Heart right ventricle (tissue), 16 donors: ENCODE measurements at regions not wholly inside any gene's neighbourhood (a gene's known extent, or its start where the extent isn't known, plus 50 kb on each side); places are given as distances from the start of the nearest gene placed in this dataset.
"Not testable (repeated sequence)": the region's sequence is repeated elsewhere in the genome, so short reads cannot be mapped to it uniquely, and the experiment has no call there.

Experiments used
- ATAC-seq, 8 donors: fragments of 200-7000 bp; cut with Tn5 transposase; one replicate each; pipeline ENCODE4 v1.9.1; 2020; ENCODE audit warnings: mild to moderate bottlenecking in 8 of 8, moderate library complexity in 8 of 8, moderate number of reproducible peaks in 1 of 8
- DNase-seq, 2 donors: peaks; one replicate each; pipeline ENCODE4 v3.0.0-alpha.2; 2020
- H3K27ac ChIP-seq, 10 donors: fragments of 200-600 bp; sonication (generic) in 2 of 10; one replicate each; pipeline versions ENCODE4 v1.5.0 to v1.8.0; 2020 to 2022; ENCODE audit warnings: mild to moderate bottlenecking in 3 of 10
- H3K27me3 ChIP-seq, 7 donors: fragments of 200-600 bp; one replicate each; pipeline ENCODE4 v1.8.0; 2021 to 2022; ENCODE audit warnings: mild to moderate bottlenecking in 2 of 7
- H3K36me3 ChIP-seq, 9 donors: fragments of 200-600 bp; sonication (generic) in 1 of 9; one replicate each; pipeline versions ENCODE4 v1.5.0 to v1.8.0; 2020 to 2022; ENCODE audit warnings: mild to moderate bottlenecking in 2 of 9
- H3K4me1 ChIP-seq, 9 donors: fragments of 200-600 bp; sonication (generic) in 1 of 9; one replicate each; pipeline versions ENCODE4 v1.5.0 to v1.8.0; 2020 to 2022; ENCODE audit warnings: mild to moderate bottlenecking in 4 of 9
- H3K4me3 ChIP-seq, 10 donors: fragments of 200-600 bp; sonication (generic) in 2 of 10; one replicate each; pipeline versions ENCODE4 v1.5.0 to v1.8.0; 2020 to 2022; ENCODE audit warnings: mild to moderate bottlenecking in 7 of 10, moderate library complexity in 2 of 10
- H3K9me3 ChIP-seq, 11 donors: fragments of 200-600 bp in 10 of 11; sonication (generic) in 2 of 11; one replicate each; pipeline versions ENCODE4 v1.5.0 to v1.8.0; 2013 to 2022; ENCODE audit warnings: mild to moderate bottlenecking in 2 of 11, control low read depth in 1 of 11, moderate library complexity in 1 of 11
- CTCF ChIP-seq, 9 donors: fragments of 200-600 bp; sonication (generic) in 2 of 9; IDR thresholded peaks; one replicate each; pipeline versions ENCODE4 v1.5.0 to v1.8.0; 2021 to 2022; ENCODE audit warnings: antibody characterized with exemption in 9 of 9, mild to moderate bottlenecking in 5 of 9, moderate library complexity in 1 of 9
- WGBS, 2 donors: extraction: QIAGEN DNeasy Blood & Tissue Kit; methylation state at CpG; one replicate each; pipeline ENCODE4 v1.1.7; 2013; ENCODE audit warnings: inconsistent platforms in 1 of 2; 5-methylcytosine and 5-hydroxymethylcytosine counted together
- intact Hi-C, 10 donors: fragments of 100-400 bp; cut with DNase I; formaldehyde crosslinking; loops; one replicate each; pipeline versions ENCODE4 v1.11.1 to v1.14.2; 2022
- donor health status: Arrhythmogenic right ventricular cardiomyopathy.
- donor health status: ischemic (EF 13 %, LVEDD 7.1; RV severe dilation, severe dysfunction).
- donor health status: healthy with polysubstance abuse.
- donor health status: DM: no; HTN: yes; CAD: no.
- donor health status: DM: no; HTN: no; CAD: no.
- donor health status: ischemic (EF 25% LVEDD 6.9; RV normal size, moderate dysfunction).
- donor health status: ischemic (EF 25% LVEDD 5.7; RV mildly dilated, moderate dysfunction).
- donor health status: healthy.
- donor health status: DM: yes; HTN: yes; CAD: no.
- donor health status: Ischemic cardiomyopathy.
- donor health status: ischemic (EF 35%, LVEDD 5.7; RV mildly dilated, moderate dysfunction).
- donor health status: nonischemic (EF 11% LVEDD 7.7; RV severe dilation, severe dysfunction).
- donor health status: DM: yes; HTN: yes; CAD: no.
- donor health status: PGD.
- donor health status: ischemic (EF 29% LVEDD 5.4; RV normal size, mild dysfunction).
- donor health status: nonischemic (EF 23%, LVEDD 6.1; RV moderate dilation, normal function).

GRCh38 chr12:115294453-115295133 lies 610.6 kb upstream of the TBX3 start:
- ATAC-seq (no peak), DNase-seq (no peak)
- intact Hi-C loops: no loop called here
- no peak for TF ChIP-seq CTCF (IDR thresholded peaks at IDR 0.05)
- Histone ChIP-seq H3K4me1 (peaks cover 0 to 5% (median 0%) of the 10 kb centered on the region in 9 donors), H3K27ac (no peak overlapping the region), H3K4me3 (no peak overlapping the region), H3K9me3 (no peaks in the 10 kb centered on the region), H3K27me3 (peaks cover 0 to 12% (median 2%) of the 10 kb centered on the region in 7 donors), H3K36me3 (no peaks in the 10 kb centered on the region)
- WGBS, 2 donors: 58 to 60% methylated on average over 4 of the region's 4 CpGs

GRCh38 chr12:115285429-115285828 lies 601.5 kb upstream of the TBX3 start:
- H3K27me3 ChIP-seq, H3K4me3 ChIP-seq, H3K9me3 ChIP-seq, H3K4me1 ChIP-seq, H3K36me3 ChIP-seq, intact Hi-C loops, H3K27ac ChIP-seq, DNase-seq, ATAC-seq: not testable (repeated sequence)
- 72 to 85% methylated on average over 10 of the region's 10 CpGs for WGBS, 2 donors

- TF ChIP-seq CTCF (IDR thresholded peaks at IDR 0.05): no peak
- Histone ChIP-seq H3K27ac (no peak overlapping the region), H3K9me3 (no peaks in the 10 kb centered on the region), H3K4me1 (no peaks in the 10 kb centered on the region), H3K4me3 (no peak overlapping the region), H3K27me3 (no peaks in the 10 kb centered on the region), H3K36me3 (no peaks in the 10 kb centered on the region)
- DNase-seq (no peak), ATAC-seq (no peak)
- intact Hi-C loops: no loop called here
- 96 to 97% methylated on average over 2 of the region's 2 CpGs for WGBS, 2 donors
Measured at GRCh38 chr12:115273456-115273855, 589.5 kb upstream of the TBX3 start.

GRCh38 chr12:115268451-115268850 lies 584.5 kb upstream of the TBX3 start:
- DNase-seq: no peak
- 89 to 91% methylated on average over 4 of the region's 4 CpGs for WGBS, 2 donors
- H3K36me3 ChIP-seq: no peaks in the 10 kb centered on the region
- TF ChIP-seq CTCF (IDR thresholded peaks at IDR 0.05): no peak
- H3K27me3 ChIP-seq: no peaks in the 10 kb centered on the region
- no peaks in the 10 kb centered on the region for H3K4me1 ChIP-seq
- H3K4me3 ChIP-seq: no peak overlapping the region
- H3K27ac ChIP-seq: no peak overlapping the region
- ATAC-seq: no peak
- intact Hi-C loops: loop anchor here in 1 of 10 donors (5.0 kb wide), 1 partner anchor 74 kb away; no protein-coding TSS in a partner anchor
- H3K9me3 ChIP-seq: no peaks in the 10 kb centered on the region

- no peaks in the 10 kb centered on the region for H3K27me3 ChIP-seq
- H3K36me3 ChIP-seq: no peaks in the 10 kb centered on the region
- no peak overlapping the region for H3K4me3 ChIP-seq
- 77 to 88% methylated on average over 3 of the region's 3 CpGs for WGBS, 2 donors
- peak in 1 of 8 donors; percentile 41 for ATAC-seq
- no peak overlapping the region for H3K27ac ChIP-seq
- DNase-seq: no peak
- TF ChIP-seq CTCF (IDR thresholded peaks at IDR 0.05): no peak
- intact Hi-C loops: loop anchor here in 1 of 10 donors (5.0 kb wide), 1 partner anchor 74 kb away; no protein-coding TSS in a partner anchor
- H3K4me1 ChIP-seq: no peaks in the 10 kb centered on the region
- H3K9me3 ChIP-seq: no peaks in the 10 kb centered on the region
Measured at GRCh38 chr12:115267891-115268290, 583.9 kb upstream of the TBX3 start.
